Cardiac muscle cell (in vitro differentiated cells and primary cell): ENCODE measurements at regions not wholly inside any gene's neighbourhood (a gene's known extent, or its start where the extent isn't known, plus 50 kb on each side); places are given as distances from the start of the nearest gene placed in this dataset.

ENCODE experiments used
- DNase-seq, 2 donors: peaks; one replicate each; pipeline versions ENCODE4 v3.0.0 to v3.0.0-alpha.2; 2010 to 2017; ENCODE audit warnings: low read depth in 1 of 2, low spot score in 1 of 2
- H3K27ac ChIP-seq: fragments of 200-600 bp; sonication (generic); 2 replicates; pipeline ENCODE4 v1.5.1; 2016
- H3K27me3 ChIP-seq: fragments of 200-600 bp; sonication (generic); 2 replicates; pipeline ENCODE4 v1.6.0; 2016; ENCODE audit warnings: control low read depth
- H3K36me3 ChIP-seq: fragments of 200-600 bp; sonication (generic); 2 replicates; pipeline ENCODE4 v1.5.1; 2016; ENCODE audit warnings: control low read depth
- H3K4me1 ChIP-seq: fragments of 200-600 bp; sonication (generic); 2 replicates; pipeline ENCODE4 v1.8.1; 2017; ENCODE audit warnings: low read depth, mild to moderate bottlenecking, mixed run types
- H3K4me3 ChIP-seq: fragments of 200-600 bp; sonication (generic); 2 replicates; pipeline ENCODE4 v1.5.1; 2016; ENCODE audit warnings: mild to moderate bottlenecking
- H3K9me3 ChIP-seq: fragments of 200-600 bp; sonication (generic); 2 replicates; pipeline ENCODE4 v1.5.1; 2017; ENCODE audit warnings: low read depth, mild to moderate bottlenecking, control low read depth
- CTCF ChIP-seq: IDR thresholded peaks from 2 replicates; pipeline ENCODE4 v1.5.1; 2012; ENCODE audit warnings: low read depth, mild to moderate bottlenecking, low read length

DNA sequence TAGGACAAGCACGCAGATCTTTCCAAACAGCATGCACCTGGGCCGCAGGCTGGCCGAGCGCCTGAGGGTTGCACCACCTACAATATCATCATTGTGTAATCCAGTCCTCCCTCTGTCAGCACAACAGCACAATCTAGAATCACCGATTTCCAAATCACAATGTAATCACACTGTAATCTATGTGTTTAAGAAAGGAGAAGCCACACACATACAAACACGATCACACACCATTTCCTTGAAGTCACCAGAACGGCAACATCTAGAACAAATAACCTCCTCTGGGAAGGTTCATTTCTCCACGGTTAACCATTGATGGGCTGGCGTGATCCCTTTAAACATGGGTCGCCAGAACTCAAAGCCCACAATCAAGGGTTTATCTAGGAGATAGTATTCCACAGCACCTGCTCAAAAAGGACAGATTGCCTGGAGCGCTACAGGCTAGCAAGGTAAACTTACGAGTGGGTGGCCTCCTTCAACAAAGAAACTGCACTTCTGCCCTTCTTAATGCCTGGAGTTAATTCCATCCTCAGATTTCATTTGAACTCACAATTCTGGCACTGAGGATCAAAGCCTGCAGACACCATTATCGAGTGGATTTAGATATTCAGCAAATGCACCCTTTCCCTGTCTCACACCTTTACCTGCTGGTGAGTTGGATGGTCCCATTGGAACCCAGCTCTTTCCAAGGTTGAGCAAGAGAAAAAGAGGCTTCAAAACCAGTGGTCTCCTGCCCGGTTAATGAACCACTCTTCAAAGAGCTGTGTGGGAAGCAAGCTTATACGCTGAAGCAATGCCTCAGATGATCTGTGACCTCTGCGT, 83.8 kb upstream of the FOXQ1 start:
- Histone ChIP-seq H3K36me3 (no peaks in the 10 kb centered on the region), H3K9me3 (no peaks in the 10 kb centered on the region), H3K27me3 (peaks cover 25% of the 10 kb centered on the region), H3K4me3 (no peak overlapping the region), H3K4me1 (no peaks in the 10 kb centered on the region), H3K27ac (no peak overlapping the region)
- no peak for TF ChIP-seq CTCF
- no peak for DNase-seq

GRCh38 chr6:1227600-1227934, 84.3 kb upstream of the FOXQ1 start:
- no peak for DNase-seq
- Histone ChIP-seq H3K36me3 (no peaks in the 10 kb centered on the region), H3K9me3 (no peaks in the 10 kb centered on the region), H3K4me3 (no peak overlapping the region), H3K27ac (no peak overlapping the region), H3K4me1 (no peaks in the 10 kb centered on the region), H3K27me3 (peaks cover 25% of the 10 kb centered on the region)
- TF ChIP-seq CTCF: no peak

DNA sequence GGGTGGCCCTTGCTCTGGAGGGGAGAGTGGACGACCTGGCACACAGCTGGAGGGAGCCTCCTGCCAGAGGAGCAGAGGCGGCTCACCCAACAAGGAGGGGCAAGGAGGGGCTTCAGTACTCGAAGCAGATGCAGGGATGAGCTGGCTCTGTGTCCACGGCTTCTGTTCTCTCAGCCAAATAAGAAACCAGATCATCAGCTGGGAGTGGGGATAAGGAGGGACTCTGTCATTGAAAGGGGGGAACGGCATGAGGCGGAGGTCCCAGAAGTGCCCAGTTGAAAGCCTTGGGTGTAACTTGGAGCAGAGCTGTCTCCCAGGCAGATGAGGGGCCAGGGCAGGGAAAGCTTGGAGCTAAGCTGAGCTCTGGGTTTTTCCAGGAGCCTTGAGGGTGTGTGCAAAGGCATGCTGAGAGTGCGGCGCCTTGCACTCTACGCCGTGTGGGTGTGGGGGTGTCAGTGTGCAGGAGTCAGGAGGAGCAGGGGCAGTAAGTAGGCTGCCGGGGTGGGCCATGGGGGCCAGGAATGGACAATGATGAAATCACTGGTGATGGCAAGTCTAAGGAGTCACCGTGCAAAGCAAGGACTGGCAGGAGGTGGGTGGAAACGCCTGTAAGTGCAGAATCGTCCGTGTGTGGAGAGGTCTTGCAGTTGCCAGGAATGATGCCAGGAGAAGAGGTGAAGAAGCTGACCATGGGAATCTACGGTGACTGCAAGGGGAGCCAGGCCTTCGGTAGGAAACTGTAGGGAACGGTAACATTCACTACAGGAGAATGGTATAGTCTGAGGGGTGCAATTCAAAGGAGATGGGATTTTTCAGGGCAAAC, 85.4 kb upstream of the FOXQ1 start:
- Histone ChIP-seq H3K4me1 (no peaks in the 10 kb centered on the region), H3K9me3 (no peaks in the 10 kb centered on the region), H3K27me3 (peaks cover 17% of the 10 kb centered on the region), H3K4me3 (no peak overlapping the region), H3K36me3 (no peaks in the 10 kb centered on the region), H3K27ac (no peak overlapping the region)
- no peak for TF ChIP-seq CTCF
- no peak for DNase-seq

DNA sequence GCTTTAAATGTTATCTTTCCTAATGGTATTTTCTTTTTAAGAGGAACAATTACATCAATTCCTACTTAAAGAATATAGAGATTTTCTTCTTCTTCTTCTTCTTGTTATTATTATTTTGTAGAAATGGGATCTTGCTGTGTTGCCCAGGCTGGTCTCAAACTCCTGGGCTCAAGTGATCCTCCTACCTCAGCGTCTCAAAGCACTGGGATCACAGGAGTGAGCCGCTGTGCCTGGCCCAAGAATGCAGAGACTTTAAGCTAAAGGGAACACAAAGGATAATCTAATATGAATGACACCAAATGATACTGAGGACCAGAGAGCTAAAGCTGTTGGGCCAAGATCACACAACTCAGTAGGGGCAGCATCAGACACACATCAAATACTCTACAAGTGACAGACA, 87.4 kb upstream of the FOXQ1 start:
- H3K36me3 ChIP-seq: no peaks in the 10 kb centered on the region
- peaks cover 4% of the 10 kb centered on the region for H3K27me3 ChIP-seq

More for the DNA sequence above, 87.4 kb upstream of the FOXQ1 start:
- H3K27ac ChIP-seq: no peak overlapping the region
- H3K4me1 ChIP-seq: peaks cover under 1% of the 10 kb centered on the region
- no peak for TF ChIP-seq CTCF
- no peaks in the 10 kb centered on the region for H3K9me3 ChIP-seq
- H3K4me3 ChIP-seq: no peak overlapping the region
- no peak for DNase-seq
